ENCODE measurements at regions not wholly inside any gene's neighbourhood (a gene's known extent, or its start where the extent isn't known, plus 50 kb on each side); places are given as distances from the start of the nearest gene placed in this dataset.

- TF ChIP-seq POLR2A (IDR thresholded peaks at IDR 0.05; ENCODE audit: low read length): no peak
- TF ChIP-seq GATA1 (IDR thresholded peaks at IDR 0.05; ENCODE audit: low read depth, low read length): no peak
Observed at GRCh38 chr1:244111027-244111426, 59.9 kb downstream of the ZBTB18 start.

Measured in erythroblast (primary cell).